PFSK-1 (cell line): ENCODE measurements at regions not wholly inside any gene's neighbourhood (a gene's known extent, or its start where the extent isn't known, plus 50 kb on each side); places are given as distances from the start of the nearest gene placed in this dataset.

Source experiments
- FOXP2 ChIP-seq: optimal IDR thresholded peaks from 2 replicates; pipeline ENCODE3; 2011; ENCODE audit warnings: borderline replicate concordance, control low read depth, inconsistent platforms; ENCODE audit not compliant: insufficient read depth; ENCODE audit errors: extremely low read length, extremely low read depth
- POLR2AphosphoS5 ChIP-seq: IDR thresholded peaks from 2 replicates; pipeline ENCODE4 v1.6.1; 2012; ENCODE audit warnings: low read depth, mild to moderate bottlenecking, control low read depth, low read length, moderate library complexity
- REST ChIP-seq, 2 experiments: IDR thresholded peaks; 2 replicates each; pipeline versions ENCODE4 v1.6.1 to v1.8.0; 2011 to 2012; ENCODE audit warnings: low read depth in 2 of 2, low read length in 2 of 2, control low read depth in 1 of 2, inconsistent platforms in 1 of 2, mild to moderate bottlenecking in 1 of 2, moderate library complexity in 1 of 2; ENCODE audit not compliant: insufficient read depth in 1 of 2
- SIN3A ChIP-seq: IDR thresholded peaks from 2 replicates; pipeline ENCODE4 v1.6.1; 2012; ENCODE audit warnings: mild to moderate bottlenecking, low read length, moderate library complexity, borderline replicate concordance; ENCODE audit not compliant: insufficient read depth
- TAF1 ChIP-seq: IDR thresholded peaks from 2 replicates; pipeline ENCODE4 v1.6.1; 2012; ENCODE audit warnings: low read length, control low read depth, borderline replicate concordance; ENCODE audit not compliant: insufficient read depth

- TF ChIP-seq POLR2AphosphoS5 (no peak), TAF1 (no peak), SIN3A (no peak), FOXP2 (no peak), REST (IDR thresholded peaks at IDR 0.05; ENCODE audit: insufficient read depth in 1 of 2, low read depth in 2 of 2, low read length in 2 of 2) (no peak)
Observed at GRCh38 chr9:99748266-99748665, 73.4 kb upstream of the NR4A3 start.

DNA sequence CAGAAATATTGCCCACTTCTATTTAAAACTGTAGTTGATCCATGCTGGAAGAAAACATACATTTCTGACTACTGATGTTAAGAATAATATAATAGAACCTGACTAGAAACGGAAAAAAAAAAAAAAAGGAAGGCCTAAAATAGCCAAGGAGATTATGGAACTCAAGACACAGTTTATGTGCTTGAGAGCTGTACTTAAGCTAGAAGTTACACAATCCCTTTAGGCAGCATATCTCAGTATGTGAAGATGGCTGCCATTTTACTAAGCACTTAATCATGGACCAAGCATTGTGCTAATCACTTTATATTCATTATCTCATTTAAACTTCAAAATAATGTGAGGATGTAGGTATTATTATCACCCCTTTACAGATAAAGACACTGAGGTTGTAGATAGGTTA lies 73.0 kb upstream of the NR4A3 start:
- no peak for TF ChIP-seq SIN3A
- no peak for TF ChIP-seq TAF1
- no peak for TF ChIP-seq POLR2AphosphoS5

DNA sequence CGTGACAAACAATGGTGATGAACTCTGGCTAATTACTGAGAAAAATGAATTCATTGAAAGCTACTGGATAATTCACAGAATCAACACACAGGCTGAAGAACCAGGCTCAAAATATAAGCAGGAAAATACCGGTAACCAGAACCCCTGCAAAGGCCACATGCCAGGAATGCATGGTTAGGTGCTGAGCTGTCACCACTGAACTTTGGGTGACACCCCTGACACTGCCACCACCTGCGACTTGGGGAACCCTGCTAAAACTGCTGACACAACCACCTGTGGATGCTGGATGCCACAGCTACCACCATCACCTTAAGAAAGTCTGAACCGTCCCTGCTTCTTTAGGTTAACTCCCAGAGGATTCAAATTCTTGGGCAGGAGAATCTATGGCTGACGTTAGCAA lies 72.0 kb upstream of the NR4A3 start:
- TF ChIP-seq FOXP2 = no peak
- no peak for TF ChIP-seq POLR2AphosphoS5
- TF ChIP-seq REST (IDR thresholded peaks at IDR 0.05; ENCODE audit: insufficient read depth in 1 of 2, low read depth in 2 of 2, low read length in 2 of 2) = no peak
- no peak for TF ChIP-seq TAF1
- TF ChIP-seq SIN3A = no peak

DNA sequence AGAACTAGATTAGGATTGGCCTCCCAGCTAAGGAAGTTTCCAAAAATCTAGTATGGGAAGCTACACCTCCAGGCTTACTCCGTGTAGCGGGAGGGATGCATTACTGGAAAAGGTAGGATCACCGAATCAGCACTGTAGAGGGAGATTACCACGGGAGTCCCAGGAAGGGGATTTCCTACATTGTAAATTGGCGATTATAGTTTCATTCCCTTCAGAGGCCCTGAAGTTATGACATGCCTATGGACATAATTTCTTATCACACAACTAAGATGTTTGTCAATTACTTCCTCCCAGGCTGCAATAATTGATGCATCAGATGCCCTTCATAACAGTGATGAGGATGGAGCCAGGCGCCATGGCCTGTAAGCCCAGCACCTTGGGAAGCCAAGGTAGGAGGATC lies 71.2 kb upstream of the NR4A3 start:
- no peak for TF ChIP-seq SIN3A
- TF ChIP-seq FOXP2 = no peak

GRCh38 chr9:99752417-99753109 lies 69.1 kb upstream of the NR4A3 start:
- no peak for TF ChIP-seq FOXP2
- TF ChIP-seq POLR2AphosphoS5 = no peak
- no peak for TF ChIP-seq SIN3A
- no peak for TF ChIP-seq TAF1
- TF ChIP-seq REST (IDR thresholded peaks at IDR 0.05; ENCODE audit: insufficient read depth in 1 of 2, low read depth in 2 of 2, low read length in 2 of 2) = no peak

GRCh38 chr9:99753436-99753835 lies 68.2 kb upstream of the NR4A3 start:
- TF ChIP-seq FOXP2 (no peak), SIN3A (no peak), POLR2AphosphoS5 (no peak), REST (IDR thresholded peaks at IDR 0.05; ENCODE audit: insufficient read depth in 1 of 2, low read depth in 2 of 2, low read length in 2 of 2) (no peak), TAF1 (no peak)
